ENCODE measurements at regions not wholly inside any gene's neighbourhood (a gene's known extent, or its start where the extent isn't known, plus 50 kb on each side); places are given as distances from the start of the nearest gene placed in this dataset.

- TF ChIP-seq, protein P1, sequence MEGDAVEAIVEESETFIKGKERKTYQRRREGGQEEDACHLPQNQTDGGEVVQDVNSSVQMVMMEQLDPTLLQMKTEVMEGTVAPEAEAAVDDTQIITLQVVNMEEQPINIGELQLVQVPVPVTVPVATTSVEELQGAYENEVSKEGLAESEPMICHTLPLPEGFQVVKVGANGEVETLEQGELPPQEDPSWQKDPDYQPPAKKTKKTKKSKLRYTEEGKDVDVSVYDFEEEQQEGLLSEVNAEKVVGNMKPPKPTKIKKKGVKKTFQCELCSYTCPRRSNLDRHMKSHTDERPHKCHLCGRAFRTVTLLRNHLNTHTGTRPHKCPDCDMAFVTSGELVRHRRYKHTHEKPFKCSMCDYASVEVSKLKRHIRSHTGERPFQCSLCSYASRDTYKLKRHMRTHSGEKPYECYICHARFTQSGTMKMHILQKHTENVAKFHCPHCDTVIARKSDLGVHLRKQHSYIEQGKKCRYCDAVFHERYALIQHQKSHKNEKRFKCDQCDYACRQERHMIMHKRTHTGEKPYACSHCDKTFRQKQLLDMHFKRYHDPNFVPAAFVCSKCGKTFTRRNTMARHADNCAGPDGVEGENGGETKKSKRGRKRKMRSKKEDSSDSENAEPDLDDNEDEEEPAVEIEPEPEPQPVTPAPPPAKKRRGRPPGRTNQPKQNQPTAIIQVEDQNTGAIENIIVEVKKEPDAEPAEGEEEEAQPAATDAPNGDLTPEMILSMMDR (conservative IDR thresholded peaks at IDR 0.05) = no peak
- H3K27ac ChIP-seq = no peak overlapping the region
Observed at GRCh38 chr1:244118109-244118761, 67.2 kb downstream of the ZBTB18 start.

DNA sequence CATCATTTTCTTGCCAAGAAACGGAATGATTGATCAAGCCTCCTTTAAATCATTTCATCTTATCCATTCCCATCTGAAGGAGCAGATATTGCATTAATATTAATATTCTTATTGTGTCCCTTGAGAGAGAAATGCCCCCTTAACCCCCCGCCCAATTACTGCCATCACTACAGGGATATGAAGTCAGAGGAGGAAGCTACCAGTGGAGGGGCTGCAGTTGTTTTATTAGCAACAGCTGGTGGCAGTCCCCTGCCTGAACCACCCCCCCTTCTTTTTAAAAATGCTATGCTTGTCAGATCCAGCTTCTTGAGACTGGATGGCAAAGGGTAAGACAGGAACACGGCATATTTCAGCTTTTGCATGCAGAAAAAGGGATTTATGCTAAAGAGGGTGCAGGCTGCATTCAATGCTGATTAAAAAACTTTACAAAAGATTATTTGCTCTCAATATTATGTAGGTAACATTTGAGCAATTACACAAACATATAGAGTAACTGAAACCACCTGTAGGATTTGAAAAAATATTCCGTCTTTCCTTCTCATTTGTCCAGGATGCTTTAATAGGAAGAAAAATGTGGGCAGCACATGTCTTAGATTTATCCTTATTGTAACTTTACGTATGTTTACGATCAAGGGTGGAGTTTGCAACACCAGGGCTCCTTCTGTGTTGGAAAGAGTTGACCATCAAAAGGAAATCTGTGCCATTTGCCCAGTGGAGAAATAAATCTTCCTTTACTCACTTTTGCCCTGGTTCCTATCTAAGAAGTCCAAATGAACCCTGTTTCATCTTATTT is 77.7 kb downstream of the ZBTB18 start:
- no peak overlapping the region for H3K27ac ChIP-seq
- TF ChIP-seq, protein P1 (conservative IDR thresholded peaks at IDR 0.05) = no peak

GRCh38 chr1:244137276-244137675 is 86.2 kb downstream of the ZBTB18 start:
- H3K27ac ChIP-seq = no peak overlapping the region
- TF ChIP-seq, protein P1 (conservative IDR thresholded peaks at IDR 0.05) = no peak

GRCh38 chr1:244137725-244138124 is 86.6 kb downstream of the ZBTB18 start:
- TF ChIP-seq, protein P1 (conservative IDR thresholded peaks at IDR 0.05) = no peak

DNA sequence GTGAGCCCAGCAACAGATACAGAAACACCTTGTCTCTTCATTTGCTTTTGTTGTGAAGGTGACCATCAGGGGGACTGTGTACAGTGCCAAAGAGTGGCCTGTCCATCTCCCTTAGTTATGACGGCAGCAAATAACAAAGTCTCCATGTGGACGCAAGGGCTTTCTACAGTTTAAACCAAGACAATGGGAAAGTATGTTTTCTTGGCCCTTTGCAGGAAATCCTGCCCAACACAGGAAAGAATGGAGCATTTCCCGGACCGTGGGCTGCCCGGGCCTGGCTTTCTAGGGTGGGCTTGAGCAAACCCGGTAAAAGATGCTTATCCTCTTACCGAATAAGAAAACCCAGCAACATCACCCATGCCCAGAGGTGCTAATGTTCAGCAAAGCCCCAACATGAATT is 87.3 kb downstream of the ZBTB18 start:
- TF ChIP-seq, protein P1 (conservative IDR thresholded peaks at IDR 0.05) = no peak

More at GRCh38 chr1:244137725-244138124, 86.6 kb downstream of the ZBTB18 start:
- H3K27ac ChIP-seq = no peak overlapping the region

GRCh38 chr1:244139655-244140054 is 88.6 kb downstream of the ZBTB18 start:
- TF ChIP-seq, protein P1 (conservative IDR thresholded peaks at IDR 0.05) = no peak
- no peak overlapping the region for H3K27ac ChIP-seq

More for the DNA sequence above, 87.3 kb downstream of the ZBTB18 start:
- H3K27ac ChIP-seq = no peak overlapping the region

DNA sequence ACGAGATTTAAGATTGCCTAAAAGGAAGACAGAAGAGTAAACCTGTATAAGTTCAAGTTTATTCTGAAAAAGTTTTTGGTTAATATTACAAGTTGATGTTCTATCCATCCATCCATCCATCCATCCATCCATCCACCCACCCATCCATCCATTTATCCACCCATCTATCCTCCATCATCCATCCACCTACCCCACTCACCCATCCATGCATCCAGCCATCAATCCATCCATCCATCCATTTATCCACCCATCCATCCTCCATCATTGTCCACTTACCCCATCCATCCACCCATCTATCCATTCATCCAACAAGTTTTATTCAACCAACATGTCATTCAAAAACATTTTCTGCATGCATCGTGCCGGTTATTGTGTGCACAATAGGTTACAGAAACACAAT is 89.3 kb downstream of the ZBTB18 start:
- TF ChIP-seq, protein P1 (conservative IDR thresholded peaks at IDR 0.05) = no peak

More for the DNA sequence above, 89.3 kb downstream of the ZBTB18 start:
- H3K27ac ChIP-seq = no peak overlapping the region
